Neutrophil (primary cell): ENCODE measurements at regions not wholly inside any gene's neighbourhood (a gene's known extent, or its start where the extent isn't known, plus 50 kb on each side); places are given as distances from the start of the nearest gene placed in this dataset.

Source experiments
- H3K27ac ChIP-seq: fragments of 200-600 bp; sonication (generic); 2 replicates; pipeline ENCODE4 v1.5.1; 2016; ENCODE audit warnings: mild to moderate bottlenecking, moderate library complexity
- H3K27me3 ChIP-seq: fragments of 200-600 bp; sonication (generic); 2 replicates; pipeline ENCODE4 v1.6.0; 2016; ENCODE audit warnings: mild to moderate bottlenecking
- H3K36me3 ChIP-seq: fragments of 200-600 bp; sonication (generic); 2 replicates; pipeline ENCODE4 v1.5.1; 2017
- H3K4me1 ChIP-seq, 2 experiments: fragments of 200-600 bp in 1 of 2; sonication (generic) in 1 of 2; 1 replicate in 1 of 2; 2 replicates in 1 of 2; pipeline versions ENCODE4 v1.5.1 to v1.6.1; 2013 to 2016; ENCODE audit warnings: low read depth in 1 of 2, low read length in 1 of 2, mild to moderate bottlenecking in 1 of 2, moderate library complexity in 1 of 2; ENCODE audit not compliant: control insufficient read depth in 1 of 2, insufficient read depth in 1 of 2
- H3K4me3 ChIP-seq, 2 experiments: fragments of 200-600 bp in 1 of 2; sonication (generic) in 1 of 2; 1 replicate in 1 of 2; 2 replicates in 1 of 2; pipeline ENCODE4 v1.5.1; 2013 to 2016; ENCODE audit warnings: low read depth in 1 of 2, low read length in 1 of 2, mild to moderate bottlenecking in 1 of 2, moderate library complexity in 1 of 2
- H3K9me3 ChIP-seq: fragments of 200-600 bp; sonication (generic); 2 replicates; pipeline ENCODE4 v1.5.1; 2016
- CTCF ChIP-seq: fragments of 200-600 bp; sonication (generic); IDR thresholded peaks from 2 replicates; pipeline ENCODE4 v1.5.1; 2016; ENCODE audit warnings: antibody characterized with exemption

GRCh38 chr15:94855409-94856266 is 624.3 kb downstream of the MCTP2 start:
- no peak for TF ChIP-seq CTCF

GRCh38 chr15:94856267-94856854 is 625.0 kb downstream of the MCTP2 start:
- Histone ChIP-seq H3K27me3 (no peaks in the 10 kb centered on the region), H3K9me3 (no peaks in the 10 kb centered on the region), H3K27ac (no peak overlapping the region), H3K4me1 (no peaks in the 10 kb centered on the region), H3K4me3 (no peak overlapping the region), H3K36me3 (no peaks in the 10 kb centered on the region)
- no peak for TF ChIP-seq CTCF

More at GRCh38 chr15:94855409-94856266, 624.3 kb downstream of the MCTP2 start:
- no peak overlapping the region for H3K4me3 ChIP-seq
- H3K27ac ChIP-seq = no peak overlapping the region
- no peaks in the 10 kb centered on the region for H3K9me3 ChIP-seq
- no peaks in the 10 kb centered on the region for H3K4me1 ChIP-seq
- H3K36me3 ChIP-seq = no peaks in the 10 kb centered on the region
- no peaks in the 10 kb centered on the region for H3K27me3 ChIP-seq

DNA sequence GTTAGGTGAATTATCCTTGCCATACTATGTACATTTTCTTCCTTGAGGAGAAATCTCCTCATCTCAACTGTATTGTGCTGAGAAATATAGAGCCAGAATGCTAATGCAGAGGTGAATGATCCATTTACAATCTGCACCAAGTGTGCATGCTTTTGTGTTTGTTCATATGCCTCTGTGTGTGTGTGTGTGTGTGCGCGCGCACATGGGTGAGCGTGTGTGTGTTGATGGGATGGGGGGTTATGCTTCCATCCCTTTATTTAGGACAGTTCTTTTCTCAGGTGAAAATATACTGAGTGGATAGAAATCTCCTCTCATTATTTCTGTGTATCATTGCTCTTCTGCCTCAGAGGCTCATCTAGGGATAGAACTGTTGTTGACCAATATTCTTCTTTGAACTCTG is 626.1 kb downstream of the MCTP2 start:
- Histone ChIP-seq H3K9me3 (no peaks in the 10 kb centered on the region), H3K27me3 (no peaks in the 10 kb centered on the region), H3K4me3 (no peak overlapping the region), H3K4me1 (no peaks in the 10 kb centered on the region), H3K36me3 (no peaks in the 10 kb centered on the region), H3K27ac (no peak overlapping the region)
- TF ChIP-seq CTCF = no peak

DNA sequence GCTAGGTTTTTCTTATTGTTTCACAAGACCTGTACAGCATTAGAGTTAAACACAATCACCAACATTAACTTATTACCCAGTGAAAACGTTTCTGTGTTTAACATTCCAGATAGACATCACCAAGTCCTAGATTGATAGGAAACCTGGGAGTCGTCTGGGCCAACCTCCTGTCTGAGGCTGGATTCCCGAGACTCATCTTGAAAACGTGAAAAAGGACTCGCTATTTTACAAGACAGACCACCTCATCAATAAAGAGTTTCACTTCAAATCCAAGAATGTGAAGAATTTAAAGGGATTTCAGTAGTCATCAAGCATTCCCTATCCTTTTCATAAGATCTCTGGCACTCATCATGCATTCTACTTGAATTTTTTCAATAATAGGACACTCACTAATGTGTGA is 626.6 kb downstream of the MCTP2 start:
- Histone ChIP-seq H3K4me1 (no peaks in the 10 kb centered on the region), H3K9me3 (no peaks in the 10 kb centered on the region), H3K4me3 (no peak overlapping the region), H3K27ac (no peak overlapping the region), H3K36me3 (no peaks in the 10 kb centered on the region), H3K27me3 (no peaks in the 10 kb centered on the region)
- TF ChIP-seq CTCF = no peak

GRCh38 chr15:94858449-94858848 is 627.1 kb downstream of the MCTP2 start:
- Histone ChIP-seq H3K27ac (no peak overlapping the region), H3K9me3 (no peaks in the 10 kb centered on the region), H3K27me3 (no peaks in the 10 kb centered on the region), H3K4me3 (no peak overlapping the region), H3K4me1 (no peaks in the 10 kb centered on the region), H3K36me3 (no peaks in the 10 kb centered on the region)
- no peak for TF ChIP-seq CTCF
